ENCODE measurements at regions not wholly inside any gene's neighbourhood (a gene's known extent, or its start where the extent isn't known, plus 50 kb on each side); places are given as distances from the start of the nearest gene placed in this dataset.

- TF ChIP-seq CTCF (IDR thresholded peaks at IDR 0.05) (no peak), POLR2A (IDR thresholded peaks at IDR 0.05) (no peak)
Measured at GRCh38 chr11:104547996-104548661, 350.1 kb downstream of the CASP12 start.
